Ascending aorta (tissue), 2 donors: ENCODE measurements at regions not wholly inside any gene's neighbourhood (a gene's known extent, or its start where the extent isn't known, plus 50 kb on each side); places are given as distances from the start of the nearest gene placed in this dataset.
"Not testable (repeated sequence)": the region's sequence is repeated elsewhere in the genome, so short reads cannot be mapped to it uniquely, and the experiment has no call there.

Experiments used
- DNase-seq, 2 donors: peaks; one replicate each; pipeline ENCODE4 v3.0.0-alpha.2; 2019; ENCODE audit warnings: low spot score in 2 of 2
- H3K27ac ChIP-seq, 2 donors: fragments of 200-600 bp; sonication (generic); one replicate each; pipeline ENCODE4 v1.5.1; 2016 to 2017; ENCODE audit warnings: mild to moderate bottlenecking in 1 of 2
- H3K27me3 ChIP-seq: fragments of 200-600 bp; sonication (generic); one replicate; pipeline ENCODE4 v1.5.1; 2017
- H3K36me3 ChIP-seq, 2 donors: fragments of 200-600 bp; sonication (generic); one replicate each; pipeline ENCODE4 v1.5.1; 2016
- H3K4me1 ChIP-seq, 2 donors: fragments of 200-600 bp; sonication (generic); one replicate each; pipeline ENCODE4 v1.5.1; 2016 to 2017; ENCODE audit warnings: mild to moderate bottlenecking in 1 of 2
- H3K4me3 ChIP-seq, 2 donors: fragments of 200-600 bp; sonication (generic); one replicate each; pipeline ENCODE4 v1.5.1; 2016 to 2017; ENCODE audit warnings: mild to moderate bottlenecking in 1 of 2
- H3K9me3 ChIP-seq, 2 donors: fragments of 200-600 bp; sonication (generic); one replicate each; pipeline ENCODE4 v1.5.1; 2016
- intact Hi-C: fragments of 100-400 bp; cut with DNase I; formaldehyde crosslinking; loops from one replicate; pipeline ENCODE4 v1.15.1; 2023
- TF ChIP-seq, protein P1 (sequence below), 3 experiments: fragments of 200-600 bp in 2 of 3; fragments of 450-650 bp in 1 of 3; sonication (generic) in 2 of 3; IDR thresholded peaks; one replicate each; pipeline ENCODE4 v1.5.1; 2016 to 2019; ENCODE audit warnings: antibody characterized with exemption in 3 of 3, mild to moderate bottlenecking in 1 of 3, moderate library complexity in 1 of 3

DNA sequence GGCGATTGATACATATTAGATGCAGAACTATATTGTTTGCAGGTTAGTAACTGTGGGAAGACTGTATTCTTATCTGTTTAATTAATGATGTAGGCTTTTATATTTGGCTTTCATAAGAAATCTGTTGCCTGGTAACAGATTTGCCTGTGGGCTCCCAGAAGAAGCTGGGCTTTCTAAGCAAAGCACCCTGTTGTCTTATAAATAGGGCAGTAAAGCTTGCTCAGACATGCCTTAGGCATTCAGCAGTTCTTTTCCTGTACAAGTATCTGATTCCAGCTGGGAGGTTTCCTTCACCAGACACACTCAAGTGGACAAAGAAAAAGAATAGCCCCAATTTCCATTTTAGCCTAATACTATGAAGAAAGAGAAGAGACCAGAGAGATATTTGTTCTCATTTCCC is 524.0 kb downstream of the LRRIQ3 start:
- Histone ChIP-seq H3K4me3 (no peak overlapping the region), H3K27me3 (no peaks in the 10 kb centered on the region), H3K4me1 (no peaks in the 10 kb centered on the region), H3K27ac (no peak overlapping the region), H3K9me3 (no peaks in the 10 kb centered on the region), H3K36me3 (no peaks in the 10 kb centered on the region)
- TF ChIP-seq, protein P1, sequence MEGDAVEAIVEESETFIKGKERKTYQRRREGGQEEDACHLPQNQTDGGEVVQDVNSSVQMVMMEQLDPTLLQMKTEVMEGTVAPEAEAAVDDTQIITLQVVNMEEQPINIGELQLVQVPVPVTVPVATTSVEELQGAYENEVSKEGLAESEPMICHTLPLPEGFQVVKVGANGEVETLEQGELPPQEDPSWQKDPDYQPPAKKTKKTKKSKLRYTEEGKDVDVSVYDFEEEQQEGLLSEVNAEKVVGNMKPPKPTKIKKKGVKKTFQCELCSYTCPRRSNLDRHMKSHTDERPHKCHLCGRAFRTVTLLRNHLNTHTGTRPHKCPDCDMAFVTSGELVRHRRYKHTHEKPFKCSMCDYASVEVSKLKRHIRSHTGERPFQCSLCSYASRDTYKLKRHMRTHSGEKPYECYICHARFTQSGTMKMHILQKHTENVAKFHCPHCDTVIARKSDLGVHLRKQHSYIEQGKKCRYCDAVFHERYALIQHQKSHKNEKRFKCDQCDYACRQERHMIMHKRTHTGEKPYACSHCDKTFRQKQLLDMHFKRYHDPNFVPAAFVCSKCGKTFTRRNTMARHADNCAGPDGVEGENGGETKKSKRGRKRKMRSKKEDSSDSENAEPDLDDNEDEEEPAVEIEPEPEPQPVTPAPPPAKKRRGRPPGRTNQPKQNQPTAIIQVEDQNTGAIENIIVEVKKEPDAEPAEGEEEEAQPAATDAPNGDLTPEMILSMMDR (IDR thresholded peaks at IDR 0.05) = no peak
- intact Hi-C loops = no loop called here
- DNase-seq = no peak

DNA sequence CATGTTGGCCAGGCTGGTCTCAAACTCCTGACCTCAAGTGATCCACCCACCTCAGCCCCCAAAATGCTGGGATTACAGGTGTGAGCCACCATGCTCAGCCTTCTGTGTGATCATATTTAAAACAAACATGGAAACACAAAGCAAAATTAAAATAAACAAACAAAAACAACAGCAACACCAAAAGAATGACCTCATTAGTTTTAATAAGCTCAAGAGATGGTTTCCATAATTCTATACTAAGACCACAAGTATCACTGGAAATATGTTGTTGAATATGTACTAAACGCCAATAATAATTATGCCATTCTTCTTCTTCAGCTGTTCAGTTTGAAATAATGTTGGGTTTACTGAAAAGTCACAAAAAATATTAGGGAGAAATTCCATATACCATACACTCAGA is 526.4 kb downstream of the LRRIQ3 start:
- no peaks in the 10 kb centered on the region for H3K36me3 ChIP-seq
- intact Hi-C loops = no loop called here
- DNase-seq = no peak

DNA sequence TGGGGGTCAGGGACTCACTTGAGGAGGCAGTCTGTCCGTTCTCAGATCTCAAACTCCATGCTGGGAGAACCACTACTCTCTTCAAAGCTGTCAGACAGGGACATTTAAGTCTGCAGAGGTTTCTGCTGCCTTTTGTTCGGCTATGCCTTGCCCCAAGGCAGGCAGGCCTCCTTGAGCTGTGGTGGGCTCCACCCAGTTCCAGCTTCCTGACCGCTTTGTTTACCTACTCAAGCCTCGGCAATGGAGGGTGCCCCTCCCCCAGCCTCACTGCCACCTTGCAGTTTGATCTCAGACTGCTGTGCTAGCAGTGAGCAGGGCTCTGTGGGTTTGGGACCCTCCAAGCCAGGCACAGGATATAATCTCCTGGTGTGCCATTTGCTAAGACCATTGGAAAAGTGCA is 530.0 kb downstream of the LRRIQ3 start:
- H3K27me3 ChIP-seq, H3K36me3 ChIP-seq, intact Hi-C loops, H3K4me3 ChIP-seq, H3K4me1 ChIP-seq, DNase-seq, H3K9me3 ChIP-seq, H3K27ac ChIP-seq: not testable (repeated sequence)

More for the DNA sequence above, 526.4 kb downstream of the LRRIQ3 start:
- Histone ChIP-seq H3K9me3 (no peaks in the 10 kb centered on the region), H3K27me3 (no peaks in the 10 kb centered on the region), H3K4me1 (no peaks in the 10 kb centered on the region), H3K4me3 (no peak overlapping the region), H3K27ac (no peak overlapping the region)
- TF ChIP-seq, protein P1 (IDR thresholded peaks at IDR 0.05) = no peak

DNA sequence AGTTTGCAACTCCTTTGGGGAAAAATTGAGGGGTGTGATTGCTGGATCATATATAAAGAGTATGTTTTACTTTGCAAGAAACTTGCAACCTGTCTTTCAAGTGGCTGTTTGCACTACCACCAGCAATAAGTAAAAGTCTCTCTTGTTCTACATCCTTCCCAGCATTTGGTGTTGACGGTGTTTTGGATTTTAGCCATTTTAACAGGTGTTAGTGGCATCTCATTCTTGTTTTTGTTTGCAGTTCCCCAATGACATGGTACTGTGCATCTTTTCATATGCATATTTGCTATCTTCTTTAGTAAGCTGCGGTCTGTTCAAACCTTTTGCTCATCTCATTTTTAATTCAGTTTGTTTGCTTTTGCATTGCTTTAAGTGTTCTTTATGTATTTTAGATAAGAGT is 535.5 kb downstream of the LRRIQ3 start:
- no peak overlapping the region for H3K27ac ChIP-seq
- DNase-seq = no peak
- H3K9me3 ChIP-seq = peaks cover 0 to 3% of the 10 kb centered on the region in 2 donors
- no peaks in the 10 kb centered on the region for H3K36me3 ChIP-seq
- TF ChIP-seq, protein P1 (IDR thresholded peaks at IDR 0.05) = no peak
- no peaks in the 10 kb centered on the region for H3K27me3 ChIP-seq
- intact Hi-C loops = no loop called here
- no peaks in the 10 kb centered on the region for H3K4me1 ChIP-seq
- H3K4me3 ChIP-seq = no peak overlapping the region

DNA sequence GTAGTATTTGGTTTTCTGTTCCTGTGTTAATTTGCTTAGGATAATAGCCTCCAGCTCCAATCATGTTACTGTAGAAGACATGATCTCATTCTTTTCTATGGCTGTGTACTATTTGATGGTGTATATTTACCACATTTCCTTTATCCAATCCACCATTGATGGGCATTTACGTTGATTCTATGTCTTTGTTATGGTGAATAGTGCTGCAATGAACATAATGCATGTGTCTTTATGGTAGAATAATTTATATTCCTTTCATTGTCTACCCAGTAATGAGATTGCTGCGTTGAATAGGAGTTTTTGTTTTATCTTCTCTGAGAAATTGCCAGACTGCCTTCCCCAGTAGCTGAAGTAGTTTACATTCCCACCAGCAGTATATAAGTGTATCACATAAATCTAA is 538.8 kb downstream of the LRRIQ3 start:
- no peaks in the 10 kb centered on the region for H3K36me3 ChIP-seq
- H3K27me3 ChIP-seq = no peaks in the 10 kb centered on the region
- H3K4me3 ChIP-seq = no peak overlapping the region
- H3K4me1 ChIP-seq = no peaks in the 10 kb centered on the region
- no peak overlapping the region for H3K27ac ChIP-seq
- intact Hi-C loops = no loop called here
- TF ChIP-seq, protein P1 (IDR thresholded peaks at IDR 0.05) = no peak
- no peak for DNase-seq
- H3K9me3 ChIP-seq = peaks cover 0 to 3% of the 10 kb centered on the region in 2 donors

DNA sequence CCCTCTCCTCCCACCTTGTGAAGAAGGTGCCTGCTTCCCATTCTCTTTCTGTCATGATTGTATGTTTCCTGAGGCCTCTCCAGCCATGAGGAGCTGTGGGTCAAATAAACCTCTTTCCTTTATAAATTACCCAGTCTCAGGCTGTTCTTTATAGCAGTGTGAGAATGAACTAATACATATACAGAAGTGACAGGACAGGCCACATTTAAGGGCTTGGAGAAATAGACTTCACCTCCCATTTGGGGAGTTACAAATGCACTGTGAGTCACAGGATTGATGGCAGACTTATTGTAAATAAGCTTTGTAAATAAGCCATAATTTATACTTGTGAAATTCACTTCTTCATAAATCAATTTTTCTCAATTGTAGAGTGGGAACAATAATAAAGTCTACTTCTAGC is 543.3 kb downstream of the LRRIQ3 start:
- no peaks in the 10 kb centered on the region for H3K4me1 ChIP-seq
- no peaks in the 10 kb centered on the region for H3K27me3 ChIP-seq
- H3K9me3 ChIP-seq = no peaks in the 10 kb centered on the region
- H3K27ac ChIP-seq = no peak overlapping the region
- TF ChIP-seq, protein P1 (IDR thresholded peaks at IDR 0.05) = no peak
- no peak for DNase-seq
- H3K4me3 ChIP-seq = no peak overlapping the region
- intact Hi-C loops = no loop called here
- H3K36me3 ChIP-seq = no peaks in the 10 kb centered on the region
